ENCODE measurements at regions not wholly inside any gene's neighbourhood (a gene's known extent, or its start where the extent isn't known, plus 50 kb on each side); places are given as distances from the start of the nearest gene placed in this dataset.
A peak's percentile ranks its signal among the peaks of the same experiment; 100 is the strongest.
"Not testable (repeated sequence)": the region's sequence is repeated elsewhere in the genome, so short reads cannot be mapped to it uniquely, and the experiment has no call there.

GRCh38 chr9:78172610-78173009 is 63.3 kb upstream of the CEP78 start:
- H3K9me3 ChIP-seq (ENCODE audit: severe bottlenecking); DNase-seq (ENCODE audit: low spot score); ATAC-seq (ENCODE audit: low read depth); H3K4me3 ChIP-seq (ENCODE audit: severe bottlenecking); H3K36me3 ChIP-seq (ENCODE audit: low read depth); H3K27ac ChIP-seq (ENCODE audit: poor library complexity, severe bottlenecking); H3K27me3 ChIP-seq (ENCODE audit: insufficient read depth, poor library complexity, severe bottlenecking); H3K4me1 ChIP-seq (ENCODE audit: insufficient read depth, poor library complexity, severe bottlenecking): not testable (repeated sequence)

GRCh38 chr9:78171651-78172050 is 64.2 kb upstream of the CEP78 start:
- no peaks in the 10 kb centered on the region for H3K27me3 ChIP-seq (ENCODE audit: insufficient read depth, poor library complexity, severe bottlenecking)
- DNase-seq (ENCODE audit: low spot score) (no peak), ATAC-seq (ENCODE audit: low read depth) (no peak)
- H3K4me3 ChIP-seq (ENCODE audit: severe bottlenecking) = no peak overlapping the region
- H3K4me1 ChIP-seq (ENCODE audit: insufficient read depth, poor library complexity, severe bottlenecking) = no peaks in the 10 kb centered on the region
- no peaks in the 10 kb centered on the region for H3K9me3 ChIP-seq (ENCODE audit: severe bottlenecking)
- H3K36me3 ChIP-seq (ENCODE audit: low read depth) = no peaks in the 10 kb centered on the region
- no peak for TF ChIP-seq CTCF (IDR thresholded peaks at IDR 0.05; ENCODE audit: poor library complexity, severe bottlenecking)
- H3K27ac ChIP-seq (ENCODE audit: poor library complexity, severe bottlenecking) = no peak overlapping the region

- no peak overlapping the region for H3K4me3 ChIP-seq (ENCODE audit: severe bottlenecking)
- H3K36me3 ChIP-seq (ENCODE audit: low read depth) = no peaks in the 10 kb centered on the region
- no peak for TF ChIP-seq CTCF (IDR thresholded peaks at IDR 0.05; ENCODE audit: poor library complexity, severe bottlenecking)
- no peaks in the 10 kb centered on the region for H3K9me3 ChIP-seq (ENCODE audit: severe bottlenecking)
- H3K4me1 ChIP-seq (ENCODE audit: insufficient read depth, poor library complexity, severe bottlenecking) = no peaks in the 10 kb centered on the region
- no peaks in the 10 kb centered on the region for H3K27me3 ChIP-seq (ENCODE audit: insufficient read depth, poor library complexity, severe bottlenecking)
- no peak for ATAC-seq (ENCODE audit: low read depth)
- no peak overlapping the region for H3K27ac ChIP-seq (ENCODE audit: poor library complexity, severe bottlenecking)
- no peak for DNase-seq (ENCODE audit: low spot score)
These were observed 66.8 kb upstream of the CEP78 start for GRCh38 chr9:78169125-78169524.

- DNase-seq (ENCODE audit: low spot score) (no peak), ATAC-seq (ENCODE audit: low read depth) (peak; percentile 80)
- no peaks in the 10 kb centered on the region for H3K4me1 ChIP-seq (ENCODE audit: insufficient read depth, poor library complexity, severe bottlenecking)
- no peak overlapping the region for H3K27ac ChIP-seq (ENCODE audit: poor library complexity, severe bottlenecking)
- no peaks in the 10 kb centered on the region for H3K27me3 ChIP-seq (ENCODE audit: insufficient read depth, poor library complexity, severe bottlenecking)
- TF ChIP-seq CTCF (IDR thresholded peaks at IDR 0.05; ENCODE audit: poor library complexity, severe bottlenecking) = no peak
- H3K9me3 ChIP-seq (ENCODE audit: severe bottlenecking) = no peaks in the 10 kb centered on the region
- H3K4me3 ChIP-seq (ENCODE audit: severe bottlenecking) = no peak overlapping the region
- H3K36me3 ChIP-seq (ENCODE audit: low read depth) = no peaks in the 10 kb centered on the region
These were observed 68.5 kb upstream of the CEP78 start for GRCh38 chr9:78167356-78167755.

GRCh38 chr9:78163834-78164233 is 72.0 kb upstream of the CEP78 start:
- ATAC-seq (ENCODE audit: low read depth) (no peak), DNase-seq (ENCODE audit: low spot score) (no peak)

More at GRCh38 chr9:78163834-78164233, 72.0 kb upstream of the CEP78 start:
- no peak for TF ChIP-seq CTCF (IDR thresholded peaks at IDR 0.05; ENCODE audit: poor library complexity, severe bottlenecking)
- Histone ChIP-seq H3K4me3 (ENCODE audit: severe bottlenecking) (no peak overlapping the region), H3K27ac (ENCODE audit: poor library complexity, severe bottlenecking) (no peak overlapping the region), H3K9me3 (ENCODE audit: severe bottlenecking) (no peaks in the 10 kb centered on the region), H3K4me1 (ENCODE audit: insufficient read depth, poor library complexity, severe bottlenecking) (no peaks in the 10 kb centered on the region), H3K36me3 (ENCODE audit: low read depth) (no peaks in the 10 kb centered on the region), H3K27me3 (ENCODE audit: insufficient read depth, poor library complexity, severe bottlenecking) (no peaks in the 10 kb centered on the region)

Measured in RWPE2 (cell line).